ENCODE measurements at regions not wholly inside any gene's neighbourhood (a gene's known extent, or its start where the extent isn't known, plus 50 kb on each side); places are given as distances from the start of the nearest gene placed in this dataset.

DNA sequence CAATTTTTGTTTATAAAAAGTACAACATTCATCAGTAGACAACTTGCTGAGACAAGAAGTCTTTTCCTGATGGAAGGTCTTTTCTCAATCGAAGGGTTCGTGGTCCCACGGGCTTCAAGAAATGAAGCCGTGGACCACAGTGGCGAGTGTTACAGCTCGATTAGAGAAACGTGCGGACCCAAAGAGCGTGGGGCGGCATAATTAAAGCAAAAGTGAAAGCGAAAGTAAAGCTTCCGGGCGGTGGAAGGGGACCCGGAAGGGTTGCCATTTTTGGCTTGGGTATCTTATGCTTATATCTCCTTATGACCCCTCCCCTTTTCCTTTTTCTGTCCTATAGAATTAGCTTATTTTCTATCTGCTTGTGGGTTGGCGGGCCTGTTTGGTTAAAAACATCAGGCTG lies 2309.4 kb upstream of the ACO1 start:
- Histone ChIP-seq H3K9ac (replicated peaks; ENCODE audit: extremely low read depth, insufficient read depth, low read length) (no peak overlapping the region), H3K4me1 (ENCODE audit: control insufficient read depth, extremely low read depth, insufficient read depth, low read length) (no peaks in the 10 kb centered on the region), H3K27ac (ENCODE audit: insufficient read depth, low read depth, low read length) (no peak overlapping the region), H3K9me1 (replicated peaks; ENCODE audit: control insufficient read depth, extremely low read depth, insufficient read depth, low read length) (no peaks in the 10 kb centered on the region), H3K4me3 (replicated peaks in 1 of 3; ENCODE audit: insufficient read depth in 1 of 3, low read depth in 1 of 3, low read length in 3 of 3) (no peak overlapping the region), H3K36me3 (ENCODE audit: control insufficient read depth in 2 of 2, extremely low read depth in 1 of 2, insufficient read depth in 2 of 2, low read length in 2 of 2) (no peaks in the 10 kb centered on the region), H3K79me2 (ENCODE audit: control insufficient read depth, insufficient read depth, low read length) (no peaks in the 10 kb centered on the region), H3K9me3 (replicated peaks; ENCODE audit: control insufficient read depth, insufficient read depth, low read length) (peaks cover 4% of the 10 kb centered on the region), H3K27me3 (ENCODE audit: control insufficient read depth in 2 of 2, insufficient read depth in 2 of 2, low read length in 2 of 2) (no peaks in the 10 kb centered on the region), H2AFZ (ENCODE audit: low read depth, low read length) (no peak overlapping the region), H4K20me1 (replicated peaks; ENCODE audit: control insufficient read depth, extremely low read depth, insufficient read depth, low read length) (no peaks in the 10 kb centered on the region), H3K4me2 (ENCODE audit: insufficient read depth, low read length) (no peak overlapping the region)
- BruUV-seq (replicated peaks): no TSS peak
- FAIRE-seq (no peak), DNase-seq (ENCODE audit: low read depth, low spot score) (no peak)
- intact Hi-C loops (cut with micrococcal nuclease) (no loop called here), dilution Hi-C loops (cut with MboI; ENCODE audit: extremely low pct_ligation_motif_present, low sequenced_read_pairs) (no loop called here)
- ChIA-PET POLR2A (no interaction called here), CTCF (no interaction called here)
- TF ChIP-seq, protein P1, sequence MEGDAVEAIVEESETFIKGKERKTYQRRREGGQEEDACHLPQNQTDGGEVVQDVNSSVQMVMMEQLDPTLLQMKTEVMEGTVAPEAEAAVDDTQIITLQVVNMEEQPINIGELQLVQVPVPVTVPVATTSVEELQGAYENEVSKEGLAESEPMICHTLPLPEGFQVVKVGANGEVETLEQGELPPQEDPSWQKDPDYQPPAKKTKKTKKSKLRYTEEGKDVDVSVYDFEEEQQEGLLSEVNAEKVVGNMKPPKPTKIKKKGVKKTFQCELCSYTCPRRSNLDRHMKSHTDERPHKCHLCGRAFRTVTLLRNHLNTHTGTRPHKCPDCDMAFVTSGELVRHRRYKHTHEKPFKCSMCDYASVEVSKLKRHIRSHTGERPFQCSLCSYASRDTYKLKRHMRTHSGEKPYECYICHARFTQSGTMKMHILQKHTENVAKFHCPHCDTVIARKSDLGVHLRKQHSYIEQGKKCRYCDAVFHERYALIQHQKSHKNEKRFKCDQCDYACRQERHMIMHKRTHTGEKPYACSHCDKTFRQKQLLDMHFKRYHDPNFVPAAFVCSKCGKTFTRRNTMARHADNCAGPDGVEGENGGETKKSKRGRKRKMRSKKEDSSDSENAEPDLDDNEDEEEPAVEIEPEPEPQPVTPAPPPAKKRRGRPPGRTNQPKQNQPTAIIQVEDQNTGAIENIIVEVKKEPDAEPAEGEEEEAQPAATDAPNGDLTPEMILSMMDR (IDR thresholded peaks at IDR 0.05; ENCODE audit: extremely low read depth in 1 of 2, insufficient read depth in 1 of 2, low read depth in 1 of 2, low read length in 2 of 2): no peak
- TF ChIP-seq EZH2 (IDR thresholded peaks at IDR 0.05; ENCODE audit: borderline replicate concordance, low read depth, low read length, severe bottlenecking) (no peak), FOS (IDR thresholded peaks at IDR 0.05; ENCODE audit: borderline replicate concordance, insufficient read depth, low read length) (no peak), POLR2A (IDR thresholded peaks at IDR 0.05; ENCODE audit: low read depth, low read length) (no peak), POLR2AphosphoS5 (IDR thresholded peaks at IDR 0.05; ENCODE audit: insufficient read depth, low read depth, low read length) (no peak), MYC (IDR thresholded peaks at IDR 0.05; ENCODE audit: low read depth, low read length) (no peak), GATA2 (IDR thresholded peaks at IDR 0.05; ENCODE audit: insufficient read depth, insufficient read length, low read depth, low read length) (no peak), JUN (IDR thresholded peaks at IDR 0.05; ENCODE audit: borderline replicate concordance, insufficient read depth, insufficient read length, low read depth) (no peak)
- TF ChIP-seq, protein P2, sequence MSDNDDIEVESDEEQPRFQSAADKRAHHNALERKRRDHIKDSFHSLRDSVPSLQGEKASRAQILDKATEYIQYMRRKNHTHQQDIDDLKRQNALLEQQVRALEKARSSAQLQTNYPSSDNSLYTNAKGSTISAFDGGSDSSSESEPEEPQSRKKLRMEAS (IDR thresholded peaks at IDR 0.05; ENCODE audit: insufficient read depth, insufficient read length): no peak
